RKO (cell line): ENCODE measurements at regions not wholly inside any gene's neighbourhood (a gene's known extent, or its start where the extent isn't known, plus 50 kb on each side); places are given as distances from the start of the nearest gene placed in this dataset.
A peak's percentile ranks its signal among the peaks of the same experiment; 100 is the strongest.
"Not testable (repeated sequence)": the region's sequence is repeated elsewhere in the genome, so short reads cannot be mapped to it uniquely, and the experiment has no call there.

Experiments
- DNase-seq: peaks from one replicate; pipeline ENCODE4 v3.0.0-alpha.2; 2016; ENCODE audit warnings: low spot score

DNA sequence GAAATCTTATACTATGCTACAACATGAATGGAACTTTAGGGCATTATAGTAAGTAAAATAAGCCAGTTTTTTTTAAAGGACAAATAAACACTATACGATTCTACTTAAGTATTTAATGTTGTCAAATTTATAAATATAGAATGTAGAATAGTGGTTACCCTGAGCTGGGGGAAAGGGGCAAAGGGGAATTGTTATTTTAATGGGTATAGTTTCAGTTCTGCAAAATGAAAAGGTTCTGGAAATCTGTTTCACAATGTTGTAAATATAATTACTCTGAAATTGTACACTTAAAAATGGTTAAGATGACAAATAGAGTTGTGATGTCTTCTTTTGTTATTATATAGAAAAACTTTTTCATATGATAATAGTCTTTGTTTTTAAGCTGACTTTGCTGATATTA lies 366.3 kb downstream of the MRPL39 start:
- no peak for DNase-seq

- DNase-seq = no peak
Observed at GRCh38 chr21:25234857-25235801, 372.2 kb downstream of the MRPL39 start.

DNA sequence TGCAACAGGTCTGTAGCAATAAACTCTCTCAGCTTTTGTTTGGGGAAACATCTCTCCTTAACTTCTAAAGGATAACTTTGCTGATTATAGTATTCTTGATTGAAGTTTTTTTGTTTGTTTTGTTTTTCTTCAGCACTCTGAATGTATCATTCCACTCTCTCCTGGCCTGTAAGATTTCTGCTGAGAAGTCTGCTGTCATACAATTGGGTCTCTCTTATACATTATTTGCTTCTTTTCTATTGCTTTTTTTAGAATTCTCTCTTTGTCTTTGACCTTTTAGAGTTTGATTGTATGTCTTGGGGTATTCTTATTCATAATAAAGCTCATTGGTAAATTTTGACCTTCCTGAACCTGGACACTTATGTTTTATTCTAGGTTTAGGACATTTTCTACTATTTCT lies 386.3 kb downstream of the MRPL39 start:
- DNase-seq = no peak

DNA sequence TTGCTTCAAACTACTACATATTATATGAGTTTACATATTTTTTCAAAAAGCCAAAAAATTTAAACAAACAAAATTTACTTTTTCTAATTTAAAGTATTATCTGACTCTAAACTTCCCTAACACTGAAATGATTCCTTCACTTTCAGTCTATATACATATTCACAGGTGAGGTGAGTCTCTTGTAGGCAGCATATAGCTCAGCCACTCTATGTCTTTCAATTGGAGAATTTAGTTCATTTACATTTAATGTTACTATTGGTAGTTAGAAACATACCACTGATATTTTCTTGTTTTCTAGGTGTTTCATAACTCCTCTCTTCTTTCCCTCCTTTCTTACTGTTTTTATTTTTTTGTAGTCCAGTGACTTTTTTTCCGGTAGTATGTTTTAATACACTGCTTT lies 387.1 kb downstream of the MRPL39 start:
- no peak for DNase-seq

- no peak for DNase-seq
Observed at GRCh38 chr21:25215698-25216384, 391.4 kb downstream of the MRPL39 start.

DNA sequence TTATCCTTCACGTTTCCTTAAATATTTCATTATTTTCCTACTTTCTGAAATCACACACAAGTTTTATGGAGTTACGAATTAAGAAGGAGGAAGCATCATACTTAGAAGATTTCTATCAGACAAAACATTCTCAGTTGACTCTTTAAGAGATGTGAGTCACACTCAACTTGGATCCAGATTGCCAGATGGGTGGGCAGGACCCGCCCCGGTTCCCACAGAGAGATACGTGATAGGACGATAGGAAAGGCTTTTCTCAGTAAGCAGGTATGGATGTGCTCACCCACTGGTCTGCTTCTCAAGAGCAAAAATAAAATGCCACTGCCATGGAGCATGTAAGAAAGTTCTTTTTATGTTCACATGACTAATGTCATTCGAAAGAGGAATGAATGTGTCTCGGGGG lies 392.6 kb downstream of the MRPL39 start:
- no peak for DNase-seq

- DNase-seq = no peak
Observed at GRCh38 chr21:25199944-25200343, 407.3 kb downstream of the MRPL39 start.

DNA sequence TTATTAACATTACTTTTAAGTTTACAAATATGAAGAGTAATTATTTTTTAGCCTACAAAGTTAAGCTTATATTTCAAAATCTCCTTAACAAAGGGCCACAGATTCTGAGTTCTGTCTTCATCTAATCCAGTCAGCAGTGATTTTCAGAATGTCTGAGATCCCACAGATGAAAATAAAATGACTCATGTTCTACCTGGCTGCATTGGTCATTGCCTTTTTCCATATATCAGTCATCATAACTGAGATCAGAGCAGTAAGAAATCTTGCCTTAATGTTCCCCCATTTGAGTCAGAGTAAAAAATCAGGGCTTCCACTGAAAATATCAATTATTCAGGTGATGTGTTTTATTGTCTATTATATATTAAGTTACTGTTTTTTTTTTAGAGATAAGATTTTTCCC lies 416.1 kb downstream of the MRPL39 start:
- no peak for DNase-seq

- DNase-seq = no peak
Observed at GRCh38 chr21:25189497-25189896, 417.8 kb downstream of the MRPL39 start.

- DNase-seq = no peak
Observed at GRCh38 chr21:25188677-25189079, 418.6 kb downstream of the MRPL39 start.

GRCh38 chr21:25186273-25186672 lies 421.0 kb downstream of the MRPL39 start:
- DNase-seq = no peak

GRCh38 chr21:25183577-25183976 lies 423.7 kb downstream of the MRPL39 start:
- no peak for DNase-seq

- not testable (repeated sequence) for DNase-seq
Observed at GRCh38 chr21:25181690-25182089, 425.6 kb downstream of the MRPL39 start.

- DNase-seq = no peak
Observed at GRCh38 chr21:25179116-25179515, 428.2 kb downstream of the MRPL39 start.

- DNase-seq = peak; percentile 0
Observed at GRCh38 chr21:25176637-25177412, 430.5 kb downstream of the MRPL39 start.

DNA sequence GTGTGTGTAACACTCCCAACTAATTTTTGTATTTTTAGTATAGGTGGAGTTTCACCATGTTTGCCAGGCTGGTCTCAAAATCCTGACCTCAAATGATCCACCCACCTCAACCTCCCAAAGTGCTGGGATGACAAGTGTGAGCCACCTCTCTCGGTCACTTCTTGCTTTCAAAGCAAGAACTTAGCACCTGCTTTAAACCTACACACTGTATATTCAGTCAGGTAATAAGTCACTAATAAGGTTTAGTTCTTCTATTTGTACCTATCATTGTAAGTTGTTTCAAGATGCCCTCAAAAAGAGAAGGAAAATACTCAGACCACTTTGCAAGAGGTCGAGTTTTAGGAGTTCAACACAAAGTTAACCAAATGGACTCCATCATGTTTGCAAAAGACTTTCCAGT lies 431.3 kb downstream of the MRPL39 start:
- no peak for DNase-seq

DNA sequence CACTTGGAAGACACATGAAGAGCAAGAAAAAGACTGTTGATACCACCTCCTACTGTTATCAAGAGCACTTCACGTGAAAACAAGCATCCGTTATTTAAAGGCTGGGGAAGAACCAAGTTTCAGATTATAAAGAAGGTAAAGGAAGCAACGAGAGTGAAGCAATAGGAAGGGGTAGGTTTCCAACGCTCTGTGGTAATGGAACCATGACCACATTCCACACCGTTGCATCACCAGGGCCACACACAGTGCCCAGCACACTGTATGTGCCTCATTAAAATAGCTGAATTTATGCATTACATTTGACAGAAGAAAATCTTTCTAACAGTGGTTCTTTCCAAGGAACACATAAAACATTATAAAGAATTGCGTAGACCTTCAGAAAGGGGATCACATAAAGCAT lies 435.8 kb downstream of the MRPL39 start:
- DNase-seq = no peak

- no peak for DNase-seq
Observed at GRCh38 chr21:25170681-25171080, 436.6 kb downstream of the MRPL39 start.

GRCh38 chr21:25169370-25169769 lies 437.9 kb downstream of the MRPL39 start:
- no peak for DNase-seq

GRCh38 chr21:25166904-25167303 lies 440.4 kb downstream of the MRPL39 start:
- not testable (repeated sequence) for DNase-seq

GRCh38 chr21:25161571-25161970 lies 445.7 kb downstream of the MRPL39 start:
- DNase-seq = no peak

GRCh38 chr21:25155020-25155419 lies 452.3 kb downstream of the MRPL39 start:
- not testable (repeated sequence) for DNase-seq

GRCh38 chr21:25149022-25149421 lies 458.3 kb downstream of the MRPL39 start:
- no peak for DNase-seq
